Epithelial cell of proximal tubule (primary cell): ENCODE measurements at regions not wholly inside any gene's neighbourhood (a gene's known extent, or its start where the extent isn't known, plus 50 kb on each side); places are given as distances from the start of the nearest gene placed in this dataset.

ENCODE experiments used
- DNase-seq: peaks from one replicate; pipeline ENCODE4 v3.0.0-alpha.2; 2011; ENCODE audit warnings: low read depth
- H3K4me3 ChIP-seq: 2 replicates; pipeline ENCODE4 v1.5.1; 2011; ENCODE audit warnings: low read depth, mild to moderate bottlenecking, low read length
- TF ChIP-seq, protein P1 (sequence below): conservative IDR thresholded peaks from 2 replicates; pipeline ENCODE4 v1.5.1; 2012; ENCODE audit warnings: low read depth, mild to moderate bottlenecking, low read length

DNA sequence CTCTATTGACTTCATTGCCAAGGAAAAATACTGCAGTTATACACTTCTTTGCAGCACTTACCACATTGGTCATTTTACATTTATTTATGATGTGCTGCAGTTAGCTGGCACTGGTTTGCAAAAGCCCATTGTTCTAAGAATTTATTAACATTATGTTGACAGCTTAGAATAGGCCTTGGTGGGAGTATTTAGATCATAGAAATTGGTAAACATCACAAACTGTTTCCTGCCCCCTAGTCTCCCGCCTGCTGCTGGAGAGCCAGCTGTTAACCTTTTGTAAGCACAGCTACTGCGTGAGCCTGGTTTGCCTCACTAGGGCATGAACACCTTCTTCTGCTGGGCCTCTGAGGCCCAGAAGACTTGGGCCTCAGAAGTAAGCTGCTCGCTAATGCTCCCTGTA lies 651.4 kb upstream of the GOT2 start:
- TF ChIP-seq, protein P1, sequence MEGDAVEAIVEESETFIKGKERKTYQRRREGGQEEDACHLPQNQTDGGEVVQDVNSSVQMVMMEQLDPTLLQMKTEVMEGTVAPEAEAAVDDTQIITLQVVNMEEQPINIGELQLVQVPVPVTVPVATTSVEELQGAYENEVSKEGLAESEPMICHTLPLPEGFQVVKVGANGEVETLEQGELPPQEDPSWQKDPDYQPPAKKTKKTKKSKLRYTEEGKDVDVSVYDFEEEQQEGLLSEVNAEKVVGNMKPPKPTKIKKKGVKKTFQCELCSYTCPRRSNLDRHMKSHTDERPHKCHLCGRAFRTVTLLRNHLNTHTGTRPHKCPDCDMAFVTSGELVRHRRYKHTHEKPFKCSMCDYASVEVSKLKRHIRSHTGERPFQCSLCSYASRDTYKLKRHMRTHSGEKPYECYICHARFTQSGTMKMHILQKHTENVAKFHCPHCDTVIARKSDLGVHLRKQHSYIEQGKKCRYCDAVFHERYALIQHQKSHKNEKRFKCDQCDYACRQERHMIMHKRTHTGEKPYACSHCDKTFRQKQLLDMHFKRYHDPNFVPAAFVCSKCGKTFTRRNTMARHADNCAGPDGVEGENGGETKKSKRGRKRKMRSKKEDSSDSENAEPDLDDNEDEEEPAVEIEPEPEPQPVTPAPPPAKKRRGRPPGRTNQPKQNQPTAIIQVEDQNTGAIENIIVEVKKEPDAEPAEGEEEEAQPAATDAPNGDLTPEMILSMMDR, result no peak
- no peak overlapping the region for H3K4me3 ChIP-seq
- no peak for DNase-seq

DNA sequence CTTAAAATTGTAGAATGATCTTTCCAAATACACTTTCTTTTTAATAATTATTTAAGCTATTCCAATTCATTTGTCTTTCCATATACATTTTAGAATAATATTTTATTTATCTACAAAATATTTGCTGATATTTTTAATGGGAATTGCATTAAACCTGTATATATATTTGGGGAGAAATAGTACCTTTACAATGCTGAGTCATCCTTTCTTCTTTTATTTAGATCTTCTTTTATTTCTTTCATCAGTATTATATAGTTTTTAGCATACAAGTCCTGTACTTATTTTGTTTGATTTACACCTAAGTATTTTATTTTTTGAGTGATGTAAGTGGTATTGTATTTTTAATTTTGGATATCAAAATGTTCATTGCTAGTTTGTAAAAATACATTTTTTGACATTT lies 639.5 kb upstream of the GOT2 start:
- TF ChIP-seq, protein P1, result no peak
- no peak overlapping the region for H3K4me3 ChIP-seq

DNA sequence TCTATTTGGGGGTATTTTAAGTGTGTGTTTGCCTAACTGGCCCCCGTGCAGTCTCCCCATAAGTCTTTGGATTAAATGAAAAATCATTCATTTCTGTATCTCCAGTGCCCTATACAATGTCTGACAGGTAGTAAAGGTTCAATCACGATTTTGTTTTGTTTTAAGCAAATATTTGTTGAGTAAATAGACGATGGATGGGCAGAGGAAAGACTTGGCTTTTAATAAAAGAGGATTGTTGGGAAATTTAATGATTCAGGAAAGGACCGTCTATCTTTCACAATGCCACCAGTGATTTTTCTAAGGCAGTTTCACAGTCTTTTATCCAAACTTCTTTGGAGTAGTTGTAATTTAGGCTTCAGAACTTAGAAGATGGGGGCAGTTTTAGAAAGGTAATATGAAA lies 636.6 kb upstream of the GOT2 start:
- TF ChIP-seq, protein P1, result no peak
- H3K4me3 ChIP-seq, result no peak overlapping the region
- DNase-seq, result no peak

More for the DNA sequence above, 639.5 kb upstream of the GOT2 start:
- DNase-seq, result no peak

DNA sequence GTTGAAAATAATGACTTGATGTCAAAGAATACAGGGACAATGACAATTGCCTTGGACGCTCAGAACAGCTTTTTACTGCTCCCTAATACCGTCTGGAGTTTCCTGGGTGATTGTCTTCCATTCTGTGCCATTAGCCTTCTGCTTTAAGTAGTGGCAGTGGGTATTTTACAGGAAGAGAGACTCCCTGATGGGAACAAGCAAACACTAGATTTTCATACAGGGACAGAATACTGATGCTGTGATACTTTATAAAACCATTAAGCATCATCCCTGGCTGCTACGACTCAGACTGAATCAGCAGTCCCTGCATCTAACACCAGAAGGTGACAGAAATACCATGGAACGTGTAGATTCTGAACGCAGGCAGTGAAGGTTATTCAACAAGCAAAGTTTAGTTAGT lies 635.4 kb upstream of the GOT2 start:
- DNase-seq, result no peak
- H3K4me3 ChIP-seq, result no peak overlapping the region
- TF ChIP-seq, protein P1, result no peak

DNA sequence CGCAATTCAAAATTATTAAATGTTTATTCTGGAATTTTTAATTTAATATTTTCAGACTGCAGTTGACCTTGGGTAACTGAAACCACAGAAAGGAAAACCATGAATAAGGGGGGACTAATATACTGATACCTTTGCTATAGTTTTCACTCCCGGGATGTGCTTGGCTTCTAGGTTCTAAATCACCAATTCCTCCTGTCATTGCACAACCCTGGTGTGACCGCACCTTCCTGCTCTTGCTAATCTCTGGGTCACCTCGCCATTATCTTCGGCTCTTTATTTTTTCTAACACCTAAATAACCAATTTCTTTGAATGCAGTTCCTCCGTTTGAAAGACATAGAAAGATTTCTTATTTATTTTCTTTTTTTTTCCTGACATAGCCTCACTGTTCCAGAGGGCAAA lies 634.5 kb upstream of the GOT2 start:
- DNase-seq, result no peak
- TF ChIP-seq, protein P1, result no peak
- no peak overlapping the region for H3K4me3 ChIP-seq

DNA sequence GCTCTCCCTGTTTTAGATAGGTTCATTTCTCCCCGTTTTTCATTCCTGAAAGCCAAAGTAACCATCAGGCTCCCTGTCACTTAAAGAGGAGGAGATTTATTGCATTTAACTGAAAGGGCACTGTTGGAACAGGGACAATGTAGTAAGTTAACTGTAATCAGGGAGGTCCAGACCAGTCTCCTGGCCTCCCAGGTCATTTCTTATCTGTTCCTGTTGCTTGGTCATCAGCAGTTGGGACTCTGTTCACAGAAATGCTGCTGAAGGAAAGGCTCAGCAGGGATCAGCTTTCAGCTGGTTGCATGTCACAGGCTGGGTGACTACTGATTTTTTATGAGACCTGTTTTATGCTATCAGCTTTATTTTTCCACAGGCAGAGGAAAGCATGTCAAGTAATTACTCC lies 622.6 kb upstream of the GOT2 start:
- TF ChIP-seq, protein P1, result no peak
- H3K4me3 ChIP-seq, result no peak overlapping the region
- DNase-seq, result no peak

DNA sequence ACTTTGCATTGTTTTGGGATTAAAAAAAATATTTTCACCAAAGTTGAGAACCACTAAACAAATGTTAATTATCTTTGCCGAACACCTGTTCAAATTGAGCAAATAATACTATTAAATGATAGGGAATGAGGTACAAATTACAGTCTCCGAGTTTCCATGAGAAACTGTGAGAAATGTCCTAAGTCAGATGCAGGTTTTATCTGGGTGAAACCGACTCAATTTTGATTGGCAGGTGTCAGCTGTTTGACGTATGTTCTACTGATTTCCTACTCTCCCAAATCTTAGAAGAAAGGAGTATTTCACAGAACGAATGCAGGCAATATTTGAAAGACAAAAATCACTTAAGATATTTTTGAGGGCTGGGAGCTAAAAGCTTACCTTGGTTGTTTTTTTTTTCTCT lies 622.0 kb upstream of the GOT2 start:
- TF ChIP-seq, protein P1, result no peak
- no peak overlapping the region for H3K4me3 ChIP-seq
- no peak for DNase-seq
